GM19467 (cell line): ENCODE measurements at regions not wholly inside any gene's neighbourhood (a gene's known extent, or its start where the extent isn't known, plus 50 kb on each side); places are given as distances from the start of the nearest gene placed in this dataset.

ENCODE experiments used
- ATAC-seq: cut with Tn5 transposase; IDR thresholded peaks from one replicate; pipeline ENCODE4 v1.9.1; 2021; ENCODE audit warnings: mild to moderate bottlenecking, moderate library complexity; ENCODE audit not compliant: unreplicated experiment

- ATAC-seq, result no peak
Measured at GRCh38 chr14:66056926-66057552, 429.1 kb upstream of the CCDC196 start.

GRCh38 chr14:66065188-66065587 lies 421.0 kb upstream of the CCDC196 start:
- no peak for ATAC-seq

- no peak for ATAC-seq
Measured at GRCh38 chr14:66066981-66067776, 419.0 kb upstream of the CCDC196 start.

GRCh38 chr14:66069036-66069435 lies 417.1 kb upstream of the CCDC196 start:
- ATAC-seq, result no peak

- ATAC-seq, result no peak
Measured at GRCh38 chr14:66069830-66070541, 416.2 kb upstream of the CCDC196 start.

- ATAC-seq, result peak; percentile 51
Measured at GRCh38 chr14:66070542-66071319, 415.4 kb upstream of the CCDC196 start.

- ATAC-seq, result no peak
Measured at GRCh38 chr14:66072190-66073084, 413.7 kb upstream of the CCDC196 start.

- no peak for ATAC-seq
Measured at GRCh38 chr14:66074537-66074936, 411.6 kb upstream of the CCDC196 start.

GRCh38 chr14:66076176-66076575 lies 410.0 kb upstream of the CCDC196 start:
- no peak for ATAC-seq

- no peak for ATAC-seq
Measured at GRCh38 chr14:66078006-66078405, 408.2 kb upstream of the CCDC196 start.

- no peak for ATAC-seq
Measured at GRCh38 chr14:66081594-66082376, 404.4 kb upstream of the CCDC196 start.

- no peak for ATAC-seq
Measured at GRCh38 chr14:66085224-66085623, 400.9 kb upstream of the CCDC196 start.

GRCh38 chr14:66085665-66086064 lies 400.5 kb upstream of the CCDC196 start:
- no peak for ATAC-seq

GRCh38 chr14:66087231-66087630 lies 398.9 kb upstream of the CCDC196 start:
- ATAC-seq, result no peak

GRCh38 chr14:66088656-66089055 lies 397.5 kb upstream of the CCDC196 start:
- ATAC-seq, result no peak

GRCh38 chr14:66092206-66092605 lies 394.0 kb upstream of the CCDC196 start:
- no peak for ATAC-seq

- ATAC-seq, result no peak
Measured at GRCh38 chr14:66092748-66093147, 393.4 kb upstream of the CCDC196 start.

GRCh38 chr14:66094001-66094727 lies 392.0 kb upstream of the CCDC196 start:
- ATAC-seq, result no peak

- ATAC-seq, result no peak
Measured at GRCh38 chr14:66099451-66099850, 386.7 kb upstream of the CCDC196 start.
